Calu3 (cell line): ENCODE measurements at regions not wholly inside any gene's neighbourhood (a gene's known extent, or its start where the extent isn't known, plus 50 kb on each side); places are given as distances from the start of the nearest gene placed in this dataset.

Source experiments
- BruUV-seq: library from RNA; stranded (reverse); fragments of 400-500 nt; replicated peaks from 2 replicates; lab custom pipeline; 2021; lab: Mats Ljungman, UMichigan
- CTCF ChIA-PET: fragments of 300-600 bp; sonication (Branson Sonifier 250); formaldehyde crosslinking; loops from one replicate; lab custom pipeline; 2022; ENCODE audit warnings: antibody characterized with exemption; lab: Charles Lee
- DNase-seq: peaks from one replicate; pipeline ENCODE4 v3.0.0; 2022
- H3K27ac Mint-ChIP-seq: one replicate; pipeline ENCODE4 v1.8.0; 2022; ENCODE audit warnings: mixed read lengths; ENCODE audit not compliant: unreplicated experiment
- H3K27me3 Mint-ChIP-seq: one replicate; pipeline ENCODE4 v1.8.0; 2022; ENCODE audit warnings: mixed read lengths; ENCODE audit not compliant: unreplicated experiment
- H3K36me3 Mint-ChIP-seq: one replicate; pipeline ENCODE4 v1.8.0; 2022; ENCODE audit warnings: mild to moderate bottlenecking, moderate library complexity, mixed read lengths; ENCODE audit not compliant: insufficient read depth, unreplicated experiment
- H3K4me1 Mint-ChIP-seq: one replicate; pipeline ENCODE4 v1.8.0; 2022; ENCODE audit warnings: mild to moderate bottlenecking, low read depth, mixed read lengths; ENCODE audit not compliant: unreplicated experiment
- H3K4me3 Mint-ChIP-seq: one replicate; pipeline ENCODE4 v1.8.0; 2022; ENCODE audit warnings: mild to moderate bottlenecking, low read depth, moderate library complexity, mixed read lengths; ENCODE audit not compliant: unreplicated experiment
- H3K9me3 Mint-ChIP-seq: one replicate; pipeline ENCODE4 v1.8.0; 2022; ENCODE audit warnings: low read depth, mixed read lengths; ENCODE audit not compliant: unreplicated experiment
- CTCF ChIP-seq: fragments of 200-600 bp; IDR thresholded peaks from one replicate; pipeline ENCODE4 v1.8.0; 2022; ENCODE audit warnings: antibody characterized with exemption; ENCODE audit not compliant: unreplicated experiment
- intact Hi-C: fragments of 100-400 bp; cut with micrococcal nuclease; formaldehyde crosslinking; loops from one replicate; pipeline ENCODE4 v1.10.0; 2022; ENCODE audit not compliant: unreplicated experiment

GRCh38 chr6:79410806-79411205 is 126.4 kb downstream of the LCA5 start:
- Mint-ChIP-seq H3K36me3 (no peaks in the 10 kb centered on the region), H3K9me3 (no peaks in the 10 kb centered on the region), H3K27ac (no peak overlapping the region), H3K4me3 (no peak overlapping the region), H3K4me1 (peaks cover 14% of the 10 kb centered on the region), H3K27me3 (no peaks in the 10 kb centered on the region)
- no TSS peak for BruUV-seq
- no peak for TF ChIP-seq CTCF
- CTCF ChIA-PET, result no interaction called here
- intact Hi-C loops, result no loop called here
- no peak for DNase-seq

GRCh38 chr6:79408256-79408974 is 128.8 kb downstream of the LCA5 start:
- no peak for TF ChIP-seq CTCF
- Mint-ChIP-seq H3K27me3 (no peaks in the 10 kb centered on the region), H3K4me3 (no peak overlapping the region), H3K9me3 (peaks cover 3% of the 10 kb centered on the region), H3K27ac (no peak overlapping the region), H3K36me3 (no peaks in the 10 kb centered on the region), H3K4me1 (no peaks in the 10 kb centered on the region)
- intact Hi-C loops, result no loop called here
- CTCF ChIA-PET, result no interaction called here
- DNase-seq, result no peak
- no TSS peak for BruUV-seq

- DNase-seq, result no peak
- no peaks in the 10 kb centered on the region for H3K36me3 Mint-ChIP-seq
- CTCF ChIA-PET, result no interaction called here
- H3K4me1 Mint-ChIP-seq, result no peaks in the 10 kb centered on the region
- TF ChIP-seq CTCF, result no peak
- H3K9me3 Mint-ChIP-seq, result peaks cover 3% of the 10 kb centered on the region
- no peak overlapping the region for H3K4me3 Mint-ChIP-seq
- intact Hi-C loops, result no loop called here
- H3K27me3 Mint-ChIP-seq, result no peaks in the 10 kb centered on the region
- BruUV-seq, result no TSS peak
- H3K27ac Mint-ChIP-seq, result no peak overlapping the region
Observed at GRCh38 chr6:79404677-79405076, 132.6 kb downstream of the LCA5 start.

GRCh38 chr6:79404261-79404660 is 133.0 kb downstream of the LCA5 start:
- BruUV-seq, result no TSS peak
- no peaks in the 10 kb centered on the region for H3K27me3 Mint-ChIP-seq
- H3K4me1 Mint-ChIP-seq, result no peaks in the 10 kb centered on the region
- CTCF ChIA-PET, result no interaction called here
- no peak for DNase-seq
- no peak overlapping the region for H3K4me3 Mint-ChIP-seq
- H3K9me3 Mint-ChIP-seq, result peaks cover 3% of the 10 kb centered on the region
- no peaks in the 10 kb centered on the region for H3K36me3 Mint-ChIP-seq
- no peak for TF ChIP-seq CTCF
- no peak overlapping the region for H3K27ac Mint-ChIP-seq
- intact Hi-C loops, result no loop called here
